Right renal cortex interstitium (tissue), 3 donors: ENCODE measurements at regions not wholly inside any gene's neighbourhood (a gene's known extent, or its start where the extent isn't known, plus 50 kb on each side); places are given as distances from the start of the nearest gene placed in this dataset.
"Not testable (repeated sequence)": the region's sequence is repeated elsewhere in the genome, so short reads cannot be mapped to it uniquely, and the experiment has no call there.

ENCODE experiments used
- DNase-seq, 3 donors: peaks; one replicate each; pipeline ENCODE4 v3.0.0-alpha.2; 2013; ENCODE audit warnings: low read depth in 3 of 3, low spot score in 2 of 3

DNA sequence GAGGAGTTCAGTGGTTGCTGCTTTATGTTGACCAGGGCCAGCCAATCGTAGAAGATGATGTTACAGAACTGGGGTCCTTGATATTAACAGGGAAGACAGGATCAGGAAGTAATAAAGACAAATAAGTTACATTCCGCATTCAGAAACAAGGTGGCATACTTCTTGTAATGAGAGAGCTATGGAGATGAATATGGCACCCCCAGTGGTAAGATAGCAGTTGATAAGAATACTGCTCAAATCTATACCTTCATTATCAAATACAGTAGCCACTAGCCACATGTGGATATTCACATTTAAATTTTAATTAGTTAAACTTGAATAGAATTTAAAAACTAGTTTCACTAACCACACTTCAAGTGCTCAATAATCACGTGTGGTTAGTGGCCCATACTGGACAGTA, 290.4 kb upstream of the RBMS1 start:
- DNase-seq = no peak

- DNase-seq = no peak
These were observed 297.1 kb upstream of the RBMS1 start for GRCh38 chr2:160790738-160791137.

- DNase-seq = no peak
These were observed 298.3 kb upstream of the RBMS1 start for GRCh38 chr2:160791884-160792283.

DNA sequence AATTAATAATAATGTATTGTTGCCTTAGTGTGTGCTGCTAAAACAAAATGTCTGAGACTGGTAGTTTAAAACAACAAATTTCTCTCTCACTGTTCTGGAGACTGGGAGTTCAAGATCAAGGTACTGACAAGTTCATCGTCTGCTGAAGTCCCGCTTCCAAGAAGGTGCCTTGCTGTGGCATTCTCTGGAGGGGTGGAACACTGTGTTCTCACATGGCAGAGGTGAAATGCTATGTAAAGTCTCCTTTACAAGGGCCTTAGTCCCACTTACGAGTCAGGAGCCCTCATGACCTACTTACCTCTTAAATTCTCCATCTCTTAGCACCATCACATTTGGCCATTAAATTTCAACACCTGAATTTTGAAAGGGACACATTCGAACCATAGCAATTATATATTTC, 299.2 kb upstream of the RBMS1 start:
- no peak for DNase-seq

DNA sequence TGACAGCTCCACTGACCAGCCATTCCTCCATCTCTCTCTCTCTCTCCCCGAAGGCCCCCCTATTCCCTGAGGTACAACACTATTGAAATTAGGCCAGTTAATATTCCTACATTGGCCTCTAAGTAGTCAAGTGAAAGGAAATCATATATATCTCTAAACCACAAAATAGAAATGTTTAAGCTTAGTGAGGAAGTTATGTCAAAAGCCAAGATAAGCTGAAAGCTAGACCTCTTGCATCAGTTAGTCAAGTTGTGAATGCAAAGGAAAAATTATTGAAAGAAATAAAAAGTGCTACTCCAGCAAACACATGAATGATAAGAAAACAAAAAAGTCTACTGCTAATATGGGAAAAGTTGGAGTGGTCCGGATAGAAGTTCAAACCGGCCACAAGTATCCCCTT, 301.3 kb upstream of the RBMS1 start:
- DNase-seq = no peak

DNA sequence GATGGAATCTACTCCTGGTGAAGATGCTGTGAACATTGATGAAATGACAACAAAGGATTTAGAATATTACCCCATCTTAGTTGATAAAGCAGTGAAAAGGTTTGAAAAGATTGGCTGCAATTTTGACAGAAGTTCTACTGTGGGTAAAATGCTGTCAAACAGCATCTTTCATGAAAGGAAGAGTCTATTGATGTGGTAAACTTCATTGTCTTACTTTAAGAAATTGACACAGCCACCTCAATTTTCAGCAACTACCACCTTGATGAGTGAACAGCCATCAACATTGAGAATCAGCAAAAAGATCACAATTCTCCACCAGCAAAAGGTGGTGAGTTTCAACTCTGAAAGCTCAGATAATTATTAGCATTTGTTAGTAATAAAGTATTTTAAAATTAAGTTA, 310.3 kb upstream of the RBMS1 start:
- DNase-seq = no peak

GRCh38 chr2:160810406-160810805, 316.8 kb upstream of the RBMS1 start:
- DNase-seq = no peak

- no peak for DNase-seq
These were observed 319.4 kb upstream of the RBMS1 start for GRCh38 chr2:160812830-160813505.

GRCh38 chr2:160813506-160813858, 319.9 kb upstream of the RBMS1 start:
- no peak for DNase-seq

DNA sequence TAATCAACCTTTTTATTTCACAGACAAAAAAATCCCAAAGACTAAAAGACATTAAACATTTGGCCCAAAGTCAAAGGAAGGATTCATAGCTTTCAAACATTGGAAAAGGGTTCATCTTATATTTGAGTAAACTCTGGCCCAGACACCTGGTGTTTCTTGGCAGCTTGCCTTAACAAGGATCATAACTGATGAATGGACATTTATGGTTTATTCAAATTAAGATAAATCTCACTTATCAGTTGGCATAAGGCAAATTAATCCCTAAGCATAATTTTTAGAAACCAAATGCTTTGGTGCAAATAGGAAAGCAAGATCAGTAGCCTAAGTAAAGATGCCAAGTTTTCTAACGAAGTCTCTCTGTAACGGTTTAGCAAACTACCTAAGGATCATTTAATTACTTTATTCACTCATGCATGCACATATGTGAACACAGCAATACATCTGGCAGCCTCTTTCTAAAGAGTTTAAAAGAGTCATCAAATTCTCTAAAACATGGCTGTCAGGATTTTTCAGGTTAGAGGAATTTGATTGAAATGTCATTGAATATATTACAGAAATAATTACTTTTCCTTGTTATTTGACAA, 323.4 kb upstream of the RBMS1 start:
- no peak for DNase-seq

GRCh38 chr2:160820691-160821090, 327.1 kb upstream of the RBMS1 start:
- DNase-seq = no peak

GRCh38 chr2:160822006-160822405, 328.4 kb upstream of the RBMS1 start:
- DNase-seq = no peak

DNA sequence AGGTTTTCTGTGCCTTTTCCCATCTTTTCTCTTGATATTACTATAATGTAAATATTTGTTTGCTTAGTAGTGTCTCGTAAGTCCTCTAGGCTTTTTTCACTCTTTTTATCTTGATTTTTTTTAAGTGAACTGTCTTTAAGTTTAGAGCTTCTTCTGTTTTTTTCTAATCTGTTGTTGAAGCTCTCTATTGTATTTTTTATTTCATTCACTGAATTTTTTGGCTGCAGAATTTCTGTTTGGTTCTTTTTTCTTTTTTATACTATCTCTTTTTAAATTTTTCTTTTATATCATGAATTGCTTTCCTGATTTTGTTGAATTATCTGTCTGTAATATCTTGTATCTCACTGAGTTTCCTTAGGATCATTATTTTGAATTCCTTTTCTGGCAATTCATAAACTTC, 331.8 kb upstream of the RBMS1 start:
- no peak for DNase-seq

DNA sequence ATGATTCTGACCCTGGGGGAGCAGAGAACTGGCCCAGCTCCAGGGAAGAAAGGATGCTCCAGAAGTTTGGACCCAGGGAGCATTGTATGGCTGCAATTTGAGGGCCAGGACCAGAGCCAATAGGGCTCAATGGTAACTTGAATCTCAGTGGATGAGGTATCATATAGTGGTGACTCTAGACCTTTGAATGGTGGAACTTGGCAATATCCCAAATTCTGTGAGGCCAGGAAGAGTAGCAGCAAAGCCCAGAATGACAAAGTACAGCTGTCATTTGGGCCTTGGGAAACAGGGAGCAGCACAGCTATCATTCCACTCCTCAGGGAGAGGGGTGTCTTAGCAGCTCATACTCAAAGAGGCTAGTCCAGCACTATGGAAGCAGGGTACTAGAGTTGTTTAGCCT, 332.9 kb upstream of the RBMS1 start:
- DNase-seq = no peak

DNA sequence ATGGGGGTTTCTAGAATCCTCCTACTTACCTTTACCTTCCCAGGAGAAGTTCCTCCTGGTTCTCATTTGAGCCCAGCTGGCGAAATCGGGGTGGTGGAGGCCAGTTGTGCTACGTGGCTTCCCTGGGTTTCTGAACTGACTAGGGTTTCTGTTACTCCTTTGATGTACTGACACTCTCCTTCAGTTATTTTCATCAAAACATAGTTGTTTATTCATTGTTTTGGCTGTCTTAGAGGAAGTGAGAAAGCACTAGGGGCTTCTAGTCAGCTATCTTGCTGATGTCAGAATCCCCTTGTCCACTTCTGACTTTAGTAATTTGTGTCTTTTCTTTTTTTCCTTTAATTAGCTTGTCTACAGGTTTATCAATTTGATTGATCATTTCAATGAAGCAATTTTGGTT, 332.2 kb upstream of the TANK start:
- DNase-seq = no peak

DNA sequence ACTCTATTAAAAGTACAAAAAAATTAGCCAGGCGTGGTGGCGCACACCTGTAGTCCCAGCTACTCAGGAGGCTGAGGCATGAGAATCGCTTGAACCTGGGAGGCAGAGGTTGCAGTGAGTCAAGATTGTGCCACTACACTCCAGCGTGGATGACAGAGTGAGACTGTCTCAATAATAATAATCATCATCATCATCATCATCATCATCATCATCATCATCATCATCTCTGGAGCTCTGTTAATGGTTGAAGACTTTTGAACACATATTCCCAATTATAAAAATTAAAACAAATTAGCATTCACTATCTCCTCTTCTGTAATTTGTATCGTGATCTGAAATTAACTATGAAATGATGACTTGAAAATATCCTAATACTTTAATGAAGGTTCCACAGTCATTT, 327.8 kb upstream of the TANK start:
- not testable (repeated sequence) for DNase-seq

DNA sequence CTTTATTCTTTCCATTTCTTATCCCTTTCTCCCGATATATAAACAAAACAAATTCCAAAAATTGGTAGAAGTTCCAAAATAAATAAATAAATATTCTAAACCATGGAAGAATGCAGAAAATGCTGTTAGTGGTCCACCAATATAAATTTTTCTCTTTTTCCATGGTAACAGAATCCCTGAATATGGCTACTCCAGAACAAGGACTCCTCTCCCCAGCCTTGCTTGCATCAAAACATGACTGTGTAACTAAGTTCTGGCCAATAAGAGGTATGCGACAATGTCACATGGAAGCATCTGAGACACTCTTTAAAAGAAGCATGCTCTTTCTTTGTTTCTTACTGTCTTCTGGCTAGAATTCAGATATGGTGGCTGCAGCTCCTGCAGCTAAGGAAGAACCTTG, 325.1 kb upstream of the TANK start:
- no peak for DNase-seq

- DNase-seq = no peak
These were observed 323.5 kb upstream of the TANK start for GRCh38 chr2:160836755-160837154.

- no peak for DNase-seq
These were observed 322.8 kb upstream of the TANK start for GRCh38 chr2:160837416-160837815.

DNA sequence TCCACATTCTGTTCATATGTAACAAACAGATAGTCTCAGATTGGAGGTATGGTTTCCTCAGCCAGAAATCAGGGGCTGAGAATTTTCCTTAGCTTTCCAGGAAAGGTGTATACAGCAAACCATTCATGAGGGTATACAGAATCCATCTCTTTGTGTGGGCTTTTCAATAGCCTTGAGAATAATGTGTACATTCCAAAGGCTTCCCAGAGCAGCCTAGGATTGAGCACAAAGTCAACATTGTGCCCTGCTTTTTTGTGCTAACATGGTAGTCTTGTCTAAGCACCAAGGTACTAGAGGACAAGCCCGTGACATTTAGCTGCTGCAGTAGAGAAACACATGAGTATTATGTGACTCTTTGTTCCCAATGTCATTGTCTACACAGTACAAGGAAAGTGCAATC, 322.1 kb upstream of the TANK start:
- DNase-seq = no peak

GRCh38 chr2:160838691-160839090, 321.5 kb upstream of the TANK start:
- no peak for DNase-seq

DNA sequence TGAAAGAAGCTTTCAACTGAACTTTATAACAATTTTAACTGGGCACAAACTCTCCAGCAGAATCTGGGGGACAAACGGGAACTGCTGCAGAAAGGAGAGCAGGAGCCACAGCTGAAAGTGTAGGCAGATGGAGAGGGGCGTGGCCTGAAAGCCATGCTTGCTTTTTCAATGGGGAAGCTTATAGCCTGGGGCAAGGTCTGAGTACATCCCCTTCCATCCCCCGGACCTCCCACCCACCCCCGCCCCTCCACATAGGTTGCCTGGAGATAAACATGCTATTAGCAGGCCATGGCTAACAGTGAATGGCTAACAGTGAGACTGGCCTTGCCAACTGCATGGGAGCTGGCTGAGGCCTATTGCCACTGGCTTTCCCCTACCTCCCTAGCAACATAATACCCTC, 317.9 kb upstream of the TANK start:
- no peak for DNase-seq

GRCh38 chr2:160859096-160859495, 301.1 kb upstream of the TANK start:
- DNase-seq = no peak
